SJSA1 (cell line): ENCODE measurements at regions not wholly inside any gene's neighbourhood (a gene's known extent, or its start where the extent isn't known, plus 50 kb on each side); places are given as distances from the start of the nearest gene placed in this dataset.

Experiments used
- DNase-seq, 2 experiments: peaks; one replicate each; pipeline ENCODE4 v3.0.0-alpha.2; 2015 to 2020; ENCODE audit warnings: low spot score in 2 of 2, low read depth in 1 of 2
- H3K27ac ChIP-seq: fragments of 250-450 bp; sonication (Bioruptor Pico); 2 replicates; pipeline ENCODE4 v1.5.1; 2020; ENCODE audit warnings: mild to moderate bottlenecking, moderate library complexity
- H3K27me3 ChIP-seq: fragments of 250-450 bp; sonication (Bioruptor Pico); replicated peaks from 2 replicates; pipeline ENCODE4 v1.5.1; 2020; ENCODE audit warnings: mild to moderate bottlenecking, moderate library complexity
- H3K36me3 ChIP-seq: fragments of 250-450 bp; sonication (Bioruptor Pico); 2 replicates; pipeline ENCODE4 v1.5.1; 2020; ENCODE audit warnings: mild to moderate bottlenecking
- H3K4me1 ChIP-seq: fragments of 250-450 bp; sonication (Bioruptor Pico); replicated peaks from 2 replicates; pipeline ENCODE4 v1.6.1; 2021; ENCODE audit warnings: mild to moderate bottlenecking
- H3K4me3 ChIP-seq: fragments of 250-450 bp; sonication (Bioruptor Pico); 2 replicates; pipeline ENCODE4 v1.5.1; 2020; ENCODE audit warnings: mild to moderate bottlenecking
- H3K9me3 ChIP-seq: fragments of 250-450 bp; sonication (Bioruptor Pico); replicated peaks from 2 replicates; pipeline ENCODE4 v1.5.1; 2020; ENCODE audit warnings: mild to moderate bottlenecking

DNA sequence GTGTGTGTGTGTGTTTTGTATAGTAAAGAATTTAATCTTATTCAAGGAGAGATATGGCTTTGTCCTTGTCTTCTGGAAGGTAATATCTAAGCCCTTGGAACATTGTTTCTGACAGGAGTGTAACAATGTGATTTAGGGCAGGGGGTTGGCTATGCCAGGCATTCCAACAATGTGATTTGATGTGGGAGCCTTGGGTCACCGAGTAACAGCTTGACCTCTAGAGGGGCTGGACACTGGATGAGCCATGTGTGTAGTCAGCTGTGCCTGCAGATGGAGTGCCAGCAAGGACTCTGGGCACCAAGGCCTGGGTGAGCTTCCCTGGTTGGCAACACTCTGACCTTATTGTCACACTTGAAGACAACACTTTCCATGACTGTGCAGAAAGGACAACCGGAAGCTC, 336.1 kb upstream of the ZP4 start:
- Histone ChIP-seq H3K27me3 (no peaks in the 10 kb centered on the region), H3K4me1 (no peaks in the 10 kb centered on the region), H3K36me3 (no peaks in the 10 kb centered on the region), H3K27ac (no peak overlapping the region), H3K9me3 (no peaks in the 10 kb centered on the region; the same call in 1 of the 2 replicates), H3K4me3 (no peak overlapping the region)
- DNase-seq, result no peak

DNA sequence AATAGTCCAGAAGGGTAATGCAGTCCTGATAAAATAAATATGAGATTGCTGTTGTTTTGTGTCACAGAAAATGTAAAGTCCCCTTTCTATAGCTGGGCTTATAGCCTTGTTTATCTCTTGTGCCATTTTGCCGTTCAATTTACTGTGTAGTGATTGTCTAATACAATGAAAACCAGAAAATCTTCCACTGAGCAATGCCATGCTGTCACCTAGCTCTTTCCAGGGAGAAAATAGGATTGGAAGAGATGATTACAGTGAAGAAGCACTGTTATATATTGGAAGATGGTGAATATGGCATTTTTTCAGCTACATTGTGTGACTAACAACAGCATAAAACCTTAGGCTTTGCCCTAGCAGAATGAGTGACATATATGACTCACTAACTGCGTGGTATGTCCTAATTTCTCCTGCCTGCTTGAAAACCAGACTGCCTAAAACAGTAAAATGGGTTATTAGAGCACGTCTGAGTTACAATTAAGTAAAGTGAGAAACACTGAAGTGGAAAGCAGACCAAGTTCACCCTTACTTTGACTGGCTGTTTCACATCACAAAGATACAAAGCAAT, 332.4 kb upstream of the ZP4 start:
- Histone ChIP-seq H3K4me1 (no peaks in the 10 kb centered on the region), H3K27ac (no peak overlapping the region), H3K9me3 (peaks cover 3% of the 10 kb centered on the region; the same call in 1 of the 2 replicates), H3K36me3 (no peaks in the 10 kb centered on the region), H3K4me3 (no peak overlapping the region), H3K27me3 (no peaks in the 10 kb centered on the region)
- DNase-seq, result no peak

DNA sequence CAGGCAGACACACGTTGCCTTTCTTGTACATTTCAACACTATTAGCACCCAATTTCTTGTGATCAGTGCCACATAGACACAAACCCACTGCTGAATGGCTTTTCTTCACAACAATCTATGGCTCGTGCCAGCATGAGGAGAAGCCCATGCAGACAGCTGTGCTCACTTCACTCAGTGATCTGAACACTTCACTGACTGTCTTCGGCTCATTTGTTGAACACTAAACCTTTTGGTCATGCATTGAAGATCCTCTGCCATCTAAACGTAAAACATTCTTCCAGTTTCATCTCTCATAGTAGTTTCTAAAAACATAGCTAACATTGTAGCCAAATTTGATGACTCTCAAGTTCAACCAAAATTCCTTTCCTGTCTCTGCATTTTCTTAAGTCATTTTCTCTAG, 331.0 kb upstream of the ZP4 start:
- DNase-seq, result no peak
- no peaks in the 10 kb centered on the region for H3K27me3 ChIP-seq
- H3K4me1 ChIP-seq, result no peaks in the 10 kb centered on the region
- H3K4me3 ChIP-seq, result no peak overlapping the region
- no peaks in the 10 kb centered on the region for H3K36me3 ChIP-seq
- H3K27ac ChIP-seq, result no peak overlapping the region
- peaks cover 3% of the 10 kb centered on the region; the same call in 1 of the 2 replicates for H3K9me3 ChIP-seq

DNA sequence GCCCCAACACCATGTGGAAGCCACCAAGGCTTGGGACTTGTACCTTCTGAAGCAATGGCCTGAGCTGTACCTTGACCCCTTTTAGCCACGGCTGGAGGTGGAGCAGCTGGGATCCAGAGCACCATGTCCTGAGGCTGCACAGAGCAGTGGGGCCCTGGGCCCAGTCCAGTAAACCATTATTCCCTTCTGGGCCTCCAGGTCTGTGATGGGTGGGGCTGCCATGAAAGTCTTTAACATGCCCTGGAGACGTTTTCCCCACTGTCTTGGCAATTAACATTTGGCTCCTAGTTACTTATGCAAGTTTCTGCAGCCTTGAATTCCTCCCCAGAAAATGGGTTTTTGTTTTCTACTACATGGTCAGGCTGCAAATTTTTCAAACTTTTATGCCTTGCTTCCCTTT, 323.7 kb upstream of the ZP4 start:
- Histone ChIP-seq H3K36me3 (no peaks in the 10 kb centered on the region), H3K27ac (no peak overlapping the region), H3K4me3 (no peak overlapping the region), H3K9me3 (peaks cover 10% of the 10 kb centered on the region), H3K27me3 (no peaks in the 10 kb centered on the region), H3K4me1 (no peaks in the 10 kb centered on the region)
- no peak for DNase-seq

DNA sequence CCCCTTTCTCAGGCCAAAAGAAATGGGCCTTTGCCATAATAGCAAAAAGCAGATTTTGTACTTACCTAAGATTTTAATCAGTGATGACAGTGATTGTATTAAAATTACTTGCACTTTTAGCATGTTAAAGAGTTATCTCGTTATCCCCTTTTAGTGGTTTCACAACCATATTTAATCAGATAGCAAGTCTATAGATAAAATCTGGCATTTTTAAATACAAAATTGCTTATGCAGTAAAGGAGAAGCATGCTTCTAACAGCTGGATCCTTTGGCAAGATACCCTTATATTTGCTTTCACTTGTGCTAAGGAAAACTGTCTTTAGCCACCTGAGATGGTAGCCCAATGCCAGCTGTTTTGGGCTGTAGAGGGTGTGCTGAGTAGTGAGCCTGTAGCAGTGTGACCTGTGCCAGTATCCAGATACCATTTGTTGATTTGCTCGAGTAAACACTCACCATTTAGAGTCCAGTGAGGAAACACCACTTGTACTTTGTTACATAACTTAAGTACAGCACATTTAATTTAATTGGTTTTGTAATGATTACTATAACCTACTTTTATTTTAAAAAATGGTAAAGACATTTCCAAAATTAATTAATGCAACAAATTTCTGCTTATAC, 314.4 kb upstream of the ZP4 start:
- Histone ChIP-seq H3K27ac (no peak overlapping the region), H3K27me3 (no peaks in the 10 kb centered on the region), H3K4me3 (no peak overlapping the region), H3K36me3 (no peaks in the 10 kb centered on the region), H3K9me3 (0 out of 2 replicates have a peak, but pooled peaks cover 1% of the 10 kb centered on the region), H3K4me1 (no peaks in the 10 kb centered on the region)
- no peak for DNase-seq

DNA sequence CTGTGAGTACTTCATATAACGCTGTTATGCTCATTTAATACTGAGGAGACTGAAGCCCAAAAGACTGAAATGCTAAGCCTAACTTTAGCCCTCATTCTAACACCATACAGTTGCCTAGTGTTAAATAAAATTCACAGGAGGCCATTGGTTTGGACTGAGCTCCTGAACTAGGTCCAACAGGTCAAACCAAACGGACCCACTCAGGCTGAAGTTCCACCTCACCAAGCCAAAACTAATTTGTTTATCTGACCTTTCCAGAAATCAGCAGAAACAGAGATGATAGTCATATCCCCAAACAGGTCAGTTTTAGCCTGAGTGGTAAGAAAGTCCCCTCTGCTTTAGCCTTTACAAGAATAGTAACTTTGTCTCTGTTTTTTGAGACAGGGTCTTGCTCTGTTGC, 311.3 kb upstream of the ZP4 start:
- no peak for DNase-seq
- Histone ChIP-seq H3K27me3 (no peaks in the 10 kb centered on the region), H3K4me1 (no peaks in the 10 kb centered on the region), H3K27ac (no peak overlapping the region), H3K9me3 (no peaks in the 10 kb centered on the region), H3K4me3 (no peak overlapping the region), H3K36me3 (no peaks in the 10 kb centered on the region)

DNA sequence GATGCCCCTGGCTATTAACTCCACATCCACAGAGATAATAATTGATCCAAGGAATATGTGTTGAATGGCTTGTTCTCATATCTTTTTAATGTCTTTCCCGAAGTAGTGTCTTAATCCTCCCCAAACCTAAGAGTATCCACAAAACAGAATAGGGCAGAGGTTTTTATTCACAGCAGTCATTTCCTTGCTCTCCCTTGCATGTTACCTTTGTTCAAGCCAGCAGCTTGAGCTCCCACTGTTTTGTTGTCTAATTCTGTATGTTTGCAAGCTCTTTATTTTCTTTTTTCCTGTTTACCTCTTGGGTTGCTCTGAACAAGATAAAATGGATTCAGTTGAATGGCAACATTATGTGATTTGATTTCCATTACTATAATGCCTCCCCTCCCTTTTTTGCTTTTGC, 308.6 kb upstream of the ZP4 start:
- Histone ChIP-seq H3K27me3 (no peaks in the 10 kb centered on the region), H3K4me3 (no peak overlapping the region), H3K27ac (no peak overlapping the region), H3K9me3 (no peaks in the 10 kb centered on the region; the same call in 1 of the 2 replicates), H3K4me1 (no peaks in the 10 kb centered on the region), H3K36me3 (no peaks in the 10 kb centered on the region)
- no peak for DNase-seq

DNA sequence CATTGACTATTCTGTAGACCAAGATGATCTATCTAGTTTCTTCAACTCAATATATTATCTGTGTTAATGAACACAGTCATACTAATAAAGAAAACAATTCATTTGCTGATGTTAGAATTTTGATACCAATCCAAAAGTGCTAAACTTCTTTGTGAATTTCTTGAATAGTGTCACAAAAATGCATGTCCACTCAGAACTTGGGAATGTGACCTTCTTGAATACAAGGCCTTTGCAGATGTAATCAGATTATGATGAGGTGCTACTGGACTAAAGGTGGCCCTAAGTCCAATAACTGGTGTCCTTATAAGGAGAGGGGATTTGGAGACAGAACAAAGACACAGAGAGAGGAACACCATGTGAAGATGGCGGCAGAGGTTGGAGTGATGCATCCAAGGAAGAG, 305.8 kb upstream of the ZP4 start:
- H3K27me3 ChIP-seq, result no peaks in the 10 kb centered on the region
- no peaks in the 10 kb centered on the region for H3K36me3 ChIP-seq
- no peaks in the 10 kb centered on the region for H3K4me1 ChIP-seq
- no peak overlapping the region for H3K27ac ChIP-seq
- no peaks in the 10 kb centered on the region; the same call in 1 of the 2 replicates for H3K9me3 ChIP-seq
- H3K4me3 ChIP-seq, result no peak overlapping the region
- DNase-seq, result no peak

DNA sequence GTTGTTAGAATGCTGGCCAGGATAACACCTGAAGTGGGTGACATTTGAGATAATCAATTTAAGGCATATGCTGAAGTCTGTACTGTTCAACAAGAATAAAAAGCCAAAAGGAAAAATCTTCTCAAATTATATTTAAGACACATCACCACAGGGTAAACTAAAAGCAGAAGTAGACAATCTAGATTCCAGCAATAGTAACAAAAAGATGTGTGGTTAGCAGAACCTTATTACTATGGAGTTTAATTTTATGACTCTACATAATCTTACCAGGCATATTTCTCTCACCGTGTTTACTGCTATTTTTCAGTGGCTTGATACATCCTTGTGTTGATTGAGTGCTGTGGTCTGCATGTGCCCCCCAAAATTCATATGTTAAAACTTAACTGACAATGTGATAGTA, 300.4 kb upstream of the ZP4 start:
- no peaks in the 10 kb centered on the region for H3K36me3 ChIP-seq
- H3K9me3 ChIP-seq, result peaks cover 3% of the 10 kb centered on the region; the same call in 1 of the 2 replicates
- H3K27me3 ChIP-seq, result no peaks in the 10 kb centered on the region
- no peak for DNase-seq
- H3K27ac ChIP-seq, result no peak overlapping the region
- H3K4me1 ChIP-seq, result no peaks in the 10 kb centered on the region
- no peak overlapping the region for H3K4me3 ChIP-seq

DNA sequence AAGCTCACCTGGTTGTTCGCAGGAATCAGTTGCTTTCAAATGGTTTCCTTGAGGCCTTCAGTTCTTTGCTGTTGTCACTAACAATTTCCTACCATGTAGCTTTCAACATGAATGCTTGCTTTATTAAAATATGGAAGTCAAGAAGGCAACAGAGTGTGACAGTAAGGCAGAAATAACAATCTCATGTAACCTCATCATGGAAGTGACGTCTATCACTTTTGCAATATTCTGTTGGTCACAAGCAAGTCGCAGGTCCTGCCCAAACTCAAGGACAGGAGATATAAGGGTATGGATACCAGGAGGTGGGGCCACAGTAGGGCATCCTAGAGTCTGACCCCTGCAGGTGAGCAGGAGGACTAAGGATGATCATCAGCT, 296.8 kb upstream of the ZP4 start:
- no peaks in the 10 kb centered on the region for H3K4me1 ChIP-seq
- no peaks in the 10 kb centered on the region for H3K36me3 ChIP-seq
- no peak overlapping the region for H3K4me3 ChIP-seq
- peaks cover 3% of the 10 kb centered on the region; the same call in 1 of the 2 replicates for H3K9me3 ChIP-seq
- no peak overlapping the region for H3K27ac ChIP-seq
- no peaks in the 10 kb centered on the region for H3K27me3 ChIP-seq
- no peak for DNase-seq

DNA sequence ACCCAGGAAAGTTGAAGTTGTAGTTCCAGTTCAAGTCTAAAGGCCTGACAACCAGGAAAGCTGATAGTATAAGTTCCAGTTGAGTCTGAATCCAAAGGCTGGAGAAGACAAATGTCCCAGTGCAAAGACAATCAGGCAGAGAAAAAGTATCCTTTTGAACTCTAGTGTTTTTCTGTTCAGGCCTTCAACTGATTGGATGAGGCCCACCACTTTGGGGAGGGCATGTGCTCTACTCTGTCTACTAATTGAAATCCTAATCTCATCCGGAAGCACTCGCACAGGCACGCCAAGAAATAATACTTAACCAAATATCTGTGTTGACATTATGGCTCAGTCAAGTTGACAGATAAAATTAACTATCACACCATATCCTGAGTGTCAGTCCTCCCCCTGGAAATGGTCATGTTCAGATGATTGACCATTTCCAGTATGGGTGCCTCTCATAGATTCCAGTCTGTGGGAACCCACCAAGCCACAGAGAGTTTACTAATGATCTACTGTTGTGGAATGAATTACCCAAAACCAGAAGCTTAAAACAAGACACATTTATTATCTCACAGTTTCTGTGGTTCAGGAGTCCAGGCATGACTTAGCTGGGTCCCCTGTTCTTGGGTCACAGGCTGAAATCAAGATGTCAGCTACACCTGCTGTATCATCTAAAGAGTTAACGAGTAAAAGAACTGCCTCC, 296.3 kb upstream of the ZP4 start:
- no peak for DNase-seq

DNA sequence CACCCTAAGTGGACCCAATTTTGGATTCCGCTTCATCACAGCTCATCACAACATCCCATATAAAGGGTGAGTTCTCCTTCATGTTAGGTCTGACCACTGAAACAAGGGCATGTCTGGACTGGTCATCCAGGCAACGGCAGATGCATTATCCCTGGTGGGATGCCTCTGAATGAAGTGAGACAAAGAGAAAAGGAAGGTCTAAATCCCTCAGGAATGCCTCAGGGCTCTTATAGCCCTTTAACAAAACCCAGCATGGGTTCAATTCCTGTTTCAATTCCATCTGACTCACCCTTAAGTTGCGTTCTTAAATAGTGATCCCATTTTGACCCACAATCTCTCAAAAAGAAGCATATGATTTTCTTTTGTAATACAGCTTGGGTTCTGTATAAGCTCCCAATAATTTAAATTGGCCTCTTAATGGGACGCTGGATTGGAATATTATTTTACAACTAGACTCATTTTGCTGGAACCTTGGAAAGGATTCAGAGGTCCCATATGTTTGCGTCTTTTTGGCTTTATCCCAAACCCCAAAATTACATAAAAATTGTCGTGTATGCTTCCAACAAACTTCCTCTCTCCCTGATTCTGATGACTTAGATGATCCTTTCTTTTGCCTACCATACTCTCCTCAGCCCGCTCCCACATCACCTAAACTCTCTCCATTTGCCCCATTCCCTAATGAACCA, 287.4 kb upstream of the ZP4 start:
- H3K27me3 ChIP-seq, result no peaks in the 10 kb centered on the region
- no peak for DNase-seq
- H3K4me1 ChIP-seq, result no peaks in the 10 kb centered on the region
- H3K27ac ChIP-seq, result no peak overlapping the region
- H3K9me3 ChIP-seq, result 0 out of 2 replicates have a peak, but pooled peaks cover 10% of the 10 kb centered on the region
- H3K4me3 ChIP-seq, result no peak overlapping the region
- H3K36me3 ChIP-seq, result no peaks in the 10 kb centered on the region

More for the DNA sequence above, 296.3 kb upstream of the ZP4 start:
- H3K27me3 ChIP-seq, result no peaks in the 10 kb centered on the region
- no peak overlapping the region for H3K4me3 ChIP-seq
- H3K4me1 ChIP-seq, result no peaks in the 10 kb centered on the region
- no peak overlapping the region for H3K27ac ChIP-seq
- no peaks in the 10 kb centered on the region for H3K36me3 ChIP-seq
- peaks cover 3% of the 10 kb centered on the region; the same call in 1 of the 2 replicates for H3K9me3 ChIP-seq

DNA sequence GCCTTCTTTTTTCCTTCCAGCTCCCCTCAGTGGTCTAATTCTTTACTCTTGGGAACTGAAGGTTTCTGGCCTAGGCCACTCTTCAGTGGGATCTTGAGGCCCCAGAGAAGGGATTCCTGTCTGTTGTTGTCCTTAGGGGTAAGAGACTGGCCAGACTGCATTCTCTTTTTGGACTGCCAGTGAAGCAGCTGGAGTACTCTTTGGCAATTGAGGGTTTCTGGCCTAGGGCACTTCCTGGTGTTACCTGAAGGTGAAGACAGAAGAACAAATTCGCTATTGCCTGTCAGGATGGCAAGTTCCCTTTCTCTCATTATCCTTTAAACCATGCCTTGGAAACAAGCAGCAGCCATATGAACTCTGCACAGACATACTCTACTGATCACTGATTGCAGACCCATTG, 286.6 kb upstream of the ZP4 start:
- Histone ChIP-seq H3K4me3 (no peak overlapping the region), H3K4me1 (no peaks in the 10 kb centered on the region), H3K27me3 (no peaks in the 10 kb centered on the region), H3K36me3 (no peaks in the 10 kb centered on the region), H3K9me3 (0 out of 2 replicates have a peak, but pooled peaks cover 10% of the 10 kb centered on the region), H3K27ac (no peak overlapping the region)
- no peak for DNase-seq

DNA sequence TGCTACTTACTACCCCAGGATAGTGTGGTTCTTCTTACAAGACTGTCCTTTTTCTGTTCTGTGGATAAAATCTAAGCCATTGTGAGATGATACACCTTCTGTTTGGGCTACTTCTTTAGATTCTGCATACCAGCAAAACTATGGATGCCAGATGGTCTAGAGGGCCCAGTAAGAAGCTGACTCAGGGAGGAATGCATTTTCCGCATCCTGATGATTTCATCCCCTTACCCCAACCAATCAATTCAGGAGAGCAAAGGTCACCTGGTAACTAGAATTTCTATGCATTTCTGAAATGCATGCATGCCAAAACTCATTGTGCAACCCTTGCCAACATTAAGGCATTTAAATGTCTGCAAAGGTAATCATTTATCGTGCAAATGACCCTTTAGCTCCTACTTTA, 285.7 kb upstream of the ZP4 start:
- no peak overlapping the region for H3K27ac ChIP-seq
- no peak for DNase-seq
- H3K4me1 ChIP-seq, result no peaks in the 10 kb centered on the region
- no peak overlapping the region for H3K4me3 ChIP-seq
- H3K9me3 ChIP-seq, result 0 out of 2 replicates have a peak, but pooled peaks cover 10% of the 10 kb centered on the region
- no peaks in the 10 kb centered on the region for H3K36me3 ChIP-seq
- no peaks in the 10 kb centered on the region for H3K27me3 ChIP-seq
